ENCODE measurements at regions not wholly inside any gene's neighbourhood (a gene's known extent, or its start where the extent isn't known, plus 50 kb on each side); places are given as distances from the start of the nearest gene placed in this dataset.

DNA sequence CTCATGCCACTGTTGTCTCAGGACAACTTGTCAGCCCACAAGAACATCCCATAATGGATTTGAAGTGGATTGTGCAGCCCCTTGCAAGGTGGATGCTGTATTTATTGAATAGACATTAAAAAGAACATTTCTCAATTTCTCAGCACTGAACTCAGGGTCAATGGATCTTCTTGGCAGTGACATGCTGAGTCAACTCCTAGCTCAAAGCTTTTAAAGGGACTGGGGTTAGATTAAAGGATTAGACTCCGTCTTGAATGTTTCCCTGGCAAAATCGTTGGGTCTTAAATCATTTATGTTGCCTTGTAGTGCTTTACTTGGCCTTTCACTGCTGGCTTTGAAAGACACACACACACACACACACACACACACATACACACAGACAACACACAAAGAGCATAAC lies 221.6 kb upstream of the PBX1 start:
- ATAC-seq (no peak), DNase-seq (no peak)
- H3K36me3 ChIP-seq: no peaks in the 10 kb centered on the region
- TF ChIP-seq, protein P1, sequence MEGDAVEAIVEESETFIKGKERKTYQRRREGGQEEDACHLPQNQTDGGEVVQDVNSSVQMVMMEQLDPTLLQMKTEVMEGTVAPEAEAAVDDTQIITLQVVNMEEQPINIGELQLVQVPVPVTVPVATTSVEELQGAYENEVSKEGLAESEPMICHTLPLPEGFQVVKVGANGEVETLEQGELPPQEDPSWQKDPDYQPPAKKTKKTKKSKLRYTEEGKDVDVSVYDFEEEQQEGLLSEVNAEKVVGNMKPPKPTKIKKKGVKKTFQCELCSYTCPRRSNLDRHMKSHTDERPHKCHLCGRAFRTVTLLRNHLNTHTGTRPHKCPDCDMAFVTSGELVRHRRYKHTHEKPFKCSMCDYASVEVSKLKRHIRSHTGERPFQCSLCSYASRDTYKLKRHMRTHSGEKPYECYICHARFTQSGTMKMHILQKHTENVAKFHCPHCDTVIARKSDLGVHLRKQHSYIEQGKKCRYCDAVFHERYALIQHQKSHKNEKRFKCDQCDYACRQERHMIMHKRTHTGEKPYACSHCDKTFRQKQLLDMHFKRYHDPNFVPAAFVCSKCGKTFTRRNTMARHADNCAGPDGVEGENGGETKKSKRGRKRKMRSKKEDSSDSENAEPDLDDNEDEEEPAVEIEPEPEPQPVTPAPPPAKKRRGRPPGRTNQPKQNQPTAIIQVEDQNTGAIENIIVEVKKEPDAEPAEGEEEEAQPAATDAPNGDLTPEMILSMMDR (IDR thresholded peaks at IDR 0.05): no peak
- no peak overlapping the region for H3K27ac ChIP-seq
- intact Hi-C loops (cut with DNase I): no loop called here
- peaks cover 0 to 18% of the 10 kb centered on the region in 2 donors for H3K9me3 ChIP-seq
- H3K4me3 ChIP-seq: no peak overlapping the region
- no peaks in the 10 kb centered on the region for H3K27me3 ChIP-seq
- no peaks in the 10 kb centered on the region for H3K4me1 ChIP-seq

DNA sequence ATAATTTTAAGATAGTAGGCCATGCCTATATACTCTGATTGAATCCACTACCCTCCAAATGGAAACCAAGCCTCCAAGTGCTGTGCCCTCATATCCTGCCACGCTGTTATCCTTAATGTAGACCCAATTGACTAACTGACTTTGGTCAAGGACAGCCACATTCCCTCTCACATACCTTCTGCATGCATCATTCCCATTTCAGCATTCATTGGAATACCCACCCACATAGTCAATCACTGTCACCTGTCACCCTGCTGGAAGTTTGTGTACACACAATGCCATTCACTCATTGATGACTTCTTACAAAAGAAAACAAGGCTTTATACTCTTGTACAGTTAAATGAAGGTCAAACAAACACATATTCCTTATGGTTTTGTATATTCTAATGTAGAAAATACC lies 221.1 kb upstream of the PBX1 start:
- Histone ChIP-seq H3K4me3 (no peak overlapping the region), H3K36me3 (no peaks in the 10 kb centered on the region), H3K27ac (no peak overlapping the region), H3K9me3 (peaks cover 0 to 18% of the 10 kb centered on the region in 2 donors), H3K27me3 (no peaks in the 10 kb centered on the region), H3K4me1 (no peaks in the 10 kb centered on the region)
- intact Hi-C loops (cut with DNase I): no loop called here
- DNase-seq: no peak
- ATAC-seq: no peak
- TF ChIP-seq, protein P1 (IDR thresholded peaks at IDR 0.05): no peak

DNA sequence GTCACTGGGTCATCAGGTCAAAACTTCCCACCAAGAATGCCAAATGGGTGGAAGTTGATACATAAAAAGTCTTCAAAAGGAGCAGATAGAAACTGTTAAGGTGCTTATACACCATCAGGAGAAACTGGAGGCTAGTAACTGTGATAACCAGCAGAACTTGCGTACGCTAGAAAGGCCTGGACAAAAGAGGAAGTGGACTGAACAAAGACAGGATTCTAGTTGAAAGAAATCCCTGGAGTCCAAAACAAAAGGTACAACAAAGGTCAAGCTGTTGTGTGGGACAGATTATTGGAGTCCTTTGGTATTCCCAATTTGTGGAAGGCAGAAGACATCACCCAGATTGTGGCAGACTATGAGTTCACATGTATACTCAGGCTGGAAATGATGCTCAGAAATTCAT lies 215.8 kb upstream of the PBX1 start:
- DNase-seq (no peak), ATAC-seq (no peak)
- Histone ChIP-seq H3K36me3 (no peaks in the 10 kb centered on the region), H3K4me1 (no peaks in the 10 kb centered on the region), H3K27me3 (no peaks in the 10 kb centered on the region), H3K4me3 (no peak overlapping the region), H3K9me3 (peaks cover 0 to 33% of the 10 kb centered on the region in 2 donors), H3K27ac (no peak overlapping the region)
- intact Hi-C loops (cut with DNase I): no loop called here
- TF ChIP-seq, protein P1 (IDR thresholded peaks at IDR 0.05): no peak

DNA sequence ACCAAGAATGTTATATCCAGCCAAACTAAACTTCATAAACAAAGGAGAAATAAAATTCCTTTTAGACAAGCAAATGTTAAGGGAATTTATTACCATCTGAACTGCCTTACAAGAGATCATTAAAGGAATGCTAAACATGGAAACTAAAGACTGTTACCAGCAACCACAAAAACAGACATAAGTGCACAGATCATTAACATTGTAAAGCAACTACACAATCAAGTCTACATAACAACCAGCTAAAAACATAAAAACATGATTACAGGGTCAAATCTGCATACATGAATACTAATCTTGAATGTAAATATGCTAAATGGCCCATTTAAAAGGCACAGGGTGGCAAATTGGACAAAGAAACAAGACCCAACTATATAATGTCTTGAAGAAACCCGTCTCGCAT lies 211.0 kb upstream of the PBX1 start:
- no peak overlapping the region for H3K4me3 ChIP-seq
- no peak overlapping the region for H3K27ac ChIP-seq
- H3K36me3 ChIP-seq: no peaks in the 10 kb centered on the region
- H3K4me1 ChIP-seq: no peaks in the 10 kb centered on the region
- DNase-seq: no peak
- ATAC-seq: no peak
- intact Hi-C loops (cut with DNase I): no loop called here
- peaks cover 0 to 52% of the 10 kb centered on the region in 2 donors for H3K9me3 ChIP-seq
- TF ChIP-seq, protein P1 (IDR thresholded peaks at IDR 0.05): no peak
- no peaks in the 10 kb centered on the region for H3K27me3 ChIP-seq

DNA sequence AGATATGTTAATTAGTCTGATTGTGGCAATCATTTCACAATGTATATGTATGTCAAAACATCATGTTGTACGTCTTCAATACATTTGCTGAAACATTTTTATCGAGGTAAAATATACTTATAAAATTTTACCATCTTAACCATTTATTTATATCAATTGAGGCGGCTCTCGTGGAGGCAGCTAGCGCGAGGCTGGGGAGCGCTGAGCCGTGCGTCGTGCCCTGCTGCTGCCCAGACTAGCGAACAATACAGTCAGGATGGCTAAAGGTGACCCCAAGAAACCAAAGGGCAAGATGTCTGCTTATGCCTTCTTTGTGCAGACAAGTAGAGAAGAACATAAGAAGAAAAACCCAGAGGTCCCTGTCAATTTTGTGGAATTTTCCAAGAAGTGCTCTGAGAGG lies 202.5 kb upstream of the PBX1 start:
- TF ChIP-seq, protein P1 (IDR thresholded peaks at IDR 0.05): no peak
- H3K36me3 ChIP-seq: no peaks in the 10 kb centered on the region
- DNase-seq: no peak

More for the DNA sequence above, 202.5 kb upstream of the PBX1 start:
- no peak for ATAC-seq
- Histone ChIP-seq H3K4me1 (no peaks in the 10 kb centered on the region), H3K9me3 (peaks cover 0 to 7% of the 10 kb centered on the region in 2 donors), H3K4me3 (no peak overlapping the region), H3K27me3 (no peaks in the 10 kb centered on the region), H3K27ac (no peak overlapping the region)
- intact Hi-C loops (cut with DNase I): no loop called here

Data from left lung (tissue), 4 donors.